NCI-H1105 (cell line): ENCODE measurements at regions not wholly inside any gene's neighbourhood (a gene's known extent, or its start where the extent isn't known, plus 50 kb on each side); places are given as distances from the start of the nearest gene placed in this dataset.

Experiments used
- DNase-seq: peaks from one replicate; lab custom pipeline; 2025; lab: John Stamatoyannopoulos, UW

GRCh38 chr10:108521827-108522492, 1357.5 kb upstream of the SORCS1 start:
- DNase-seq, result peak; percentile 14

GRCh38 chr10:108515821-108516220, 1351.3 kb upstream of the SORCS1 start:
- DNase-seq, result no peak

- no peak for DNase-seq
Measured at GRCh38 chr10:108500396-108500795, 1335.9 kb upstream of the SORCS1 start.

- no peak for DNase-seq
Measured at GRCh38 chr10:108496106-108496505, 1331.6 kb upstream of the SORCS1 start.

- no peak for DNase-seq
Measured at GRCh38 chr10:108490944-108491343, 1326.4 kb upstream of the SORCS1 start.

GRCh38 chr10:108471420-108471819, 1306.9 kb upstream of the SORCS1 start:
- no peak for DNase-seq

- no peak for DNase-seq
Measured at GRCh38 chr10:108469940-108470339, 1305.4 kb upstream of the SORCS1 start.

GRCh38 chr10:108465871-108466641, 1301.5 kb upstream of the SORCS1 start:
- DNase-seq, result no peak

GRCh38 chr10:108462005-108462404, 1297.5 kb upstream of the SORCS1 start:
- no peak for DNase-seq

GRCh38 chr10:108454793-108455192, 1290.3 kb upstream of the SORCS1 start:
- DNase-seq, result no peak

GRCh38 chr10:108454224-108454623, 1289.7 kb upstream of the SORCS1 start:
- DNase-seq, result no peak

- DNase-seq, result no peak
Measured at GRCh38 chr10:108453166-108453565, 1288.7 kb upstream of the SORCS1 start.

GRCh38 chr10:108452533-108452932, 1288.0 kb upstream of the SORCS1 start:
- no peak for DNase-seq

GRCh38 chr10:108450280-108450679, 1285.8 kb upstream of the SORCS1 start:
- DNase-seq, result no peak

GRCh38 chr10:108445746-108446145, 1281.2 kb upstream of the SORCS1 start:
- no peak for DNase-seq

- no peak for DNase-seq
Measured at GRCh38 chr10:108443636-108444035, 1279.1 kb upstream of the SORCS1 start.

- DNase-seq, result no peak
Measured at GRCh38 chr10:108439397-108439796, 1274.9 kb upstream of the SORCS1 start.

- no peak for DNase-seq
Measured at GRCh38 chr10:108436096-108436495, 1271.6 kb upstream of the SORCS1 start.

- DNase-seq, result no peak
Measured at GRCh38 chr10:108434559-108435252, 1270.2 kb upstream of the SORCS1 start.

GRCh38 chr10:108427146-108427545, 1262.6 kb upstream of the SORCS1 start:
- DNase-seq, result no peak

GRCh38 chr10:108425283-108425964, 1260.9 kb upstream of the SORCS1 start:
- DNase-seq, result no peak

GRCh38 chr10:108424656-108425055, 1260.2 kb upstream of the SORCS1 start:
- no peak for DNase-seq
